CD4-positive, CD25-positive, alpha-beta regulatory T cell (primary cell): ENCODE measurements at regions not wholly inside any gene's neighbourhood (a gene's known extent, or its start where the extent isn't known, plus 50 kb on each side); places are given as distances from the start of the nearest gene placed in this dataset.

Source experiments
- ATAC-seq, 2 donors: fragments of 150-1000 bp; cut with Tn5 transposase; one replicate each; pipeline ENCODE4 v1.10.0; 2021; ENCODE audit warnings: low read depth in 2 of 2, moderate number of reproducible peaks in 2 of 2, moderate library complexity in 1 of 2
- DNase-seq, 3 donors: peaks; one replicate each; pipeline versions ENCODE4 v3.0.0 to v3.0.0-alpha.2; 2012 to 2022; ENCODE audit warnings: mixed read lengths in 1 of 3
- H3K27ac ChIP-seq: one replicate; pipeline ENCODE4 v1.7.0; 2013; ENCODE audit warnings: mild to moderate bottlenecking, low read length; ENCODE audit not compliant: insufficient read depth, poor library complexity, severe bottlenecking
- H3K27me3 ChIP-seq: one replicate; pipeline ENCODE4 v1.7.0; 2013; ENCODE audit warnings: low read length; ENCODE audit not compliant: control insufficient read depth, insufficient read depth
- H3K36me3 ChIP-seq: one replicate; pipeline ENCODE4 v1.7.0; 2013; ENCODE audit warnings: mild to moderate bottlenecking, low read length, moderate library complexity; ENCODE audit not compliant: control insufficient read depth, insufficient read depth
- H3K4me1 ChIP-seq: 2 replicates; pipeline ENCODE4 v1.7.0; 2013; ENCODE audit warnings: mild to moderate bottlenecking, low read length; ENCODE audit not compliant: insufficient read depth, control insufficient read depth, poor library complexity, severe bottlenecking
- H3K4me3 ChIP-seq: one replicate; pipeline ENCODE4 v1.7.0; 2013; ENCODE audit warnings: low read depth, mild to moderate bottlenecking, low read length, moderate library complexity
- H3K9me3 ChIP-seq, 2 experiments: 1 replicate in 1 of 2; 2 replicates in 1 of 2; pipeline ENCODE4 v1.7.0; 2013; ENCODE audit warnings: low read length in 2 of 2, mild to moderate bottlenecking in 1 of 2, moderate library complexity in 1 of 2; ENCODE audit not compliant: control insufficient read depth in 2 of 2
- H3K27ac Mint-ChIP-seq, 3 donors: one replicate each; pipeline ENCODE4 v1.8.0; 2020 to 2022; ENCODE audit warnings: mild to moderate bottlenecking in 3 of 3, mixed read lengths in 3 of 3, moderate library complexity in 2 of 3
- H3K27me3 Mint-ChIP-seq: one replicate; pipeline ENCODE4 v1.8.0; 2022; ENCODE audit warnings: mild to moderate bottlenecking, mixed read lengths
- H3K36me3 Mint-ChIP-seq: one replicate; pipeline ENCODE4 v1.8.0; 2020; ENCODE audit warnings: mixed read lengths
- H3K4me1 Mint-ChIP-seq, 4 donors: one replicate each; pipeline ENCODE4 v1.8.0; 2020 to 2022; ENCODE audit warnings: mixed read lengths in 4 of 4, mild to moderate bottlenecking in 1 of 4
- H3K4me3 Mint-ChIP-seq, 4 donors: one replicate each; pipeline ENCODE4 v1.8.0; 2020 to 2022; ENCODE audit warnings: mild to moderate bottlenecking in 4 of 4, mixed read lengths in 4 of 4, moderate library complexity in 3 of 4
- H3K9me3 Mint-ChIP-seq, 7 donors: one replicate each; pipeline ENCODE4 v1.8.0; 2020 to 2022; ENCODE audit warnings: mixed read lengths in 7 of 7, mild to moderate bottlenecking in 3 of 7, moderate library complexity in 2 of 7

DNA sequence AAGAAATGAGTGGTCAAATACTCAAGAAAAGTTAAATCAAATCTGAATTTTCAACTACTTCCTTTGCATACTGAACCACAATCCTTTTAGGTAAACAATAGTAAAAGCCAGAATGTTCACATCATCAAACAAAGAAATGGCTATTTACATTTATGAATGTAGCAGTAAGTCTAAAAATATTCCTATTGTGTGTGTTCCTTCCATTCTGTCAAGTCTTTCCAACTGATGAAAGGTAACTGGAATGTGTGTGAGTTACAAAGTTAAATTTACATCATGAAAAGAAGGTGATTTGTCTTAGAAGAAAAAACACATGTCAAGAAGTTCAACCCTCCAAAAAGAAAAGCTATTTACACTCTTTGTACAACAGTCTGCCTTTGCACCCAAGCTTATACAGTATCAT lies 203.1 kb downstream of the SIPA1L2 start:
- Histone ChIP-seq H3K9me3 (no peaks in the 10 kb centered on the region), H3K4me3 (no peak overlapping the region), H3K27ac (no peak overlapping the region), H3K36me3 (no peaks in the 10 kb centered on the region), H3K27me3 (no peaks in the 10 kb centered on the region), H3K4me1 (no peaks in the 10 kb centered on the region)
- ATAC-seq = no peak
- H3K9me3 Mint-ChIP-seq = no peaks in the 10 kb centered on the region
- H3K36me3 Mint-ChIP-seq = no peaks in the 10 kb centered on the region
- no peaks in the 10 kb centered on the region for H3K4me1 Mint-ChIP-seq
- H3K27ac Mint-ChIP-seq = no peak overlapping the region
- no peak for DNase-seq
- H3K27me3 Mint-ChIP-seq = peaks cover 5% of the 10 kb centered on the region
- H3K4me3 Mint-ChIP-seq = no peak overlapping the region

DNA sequence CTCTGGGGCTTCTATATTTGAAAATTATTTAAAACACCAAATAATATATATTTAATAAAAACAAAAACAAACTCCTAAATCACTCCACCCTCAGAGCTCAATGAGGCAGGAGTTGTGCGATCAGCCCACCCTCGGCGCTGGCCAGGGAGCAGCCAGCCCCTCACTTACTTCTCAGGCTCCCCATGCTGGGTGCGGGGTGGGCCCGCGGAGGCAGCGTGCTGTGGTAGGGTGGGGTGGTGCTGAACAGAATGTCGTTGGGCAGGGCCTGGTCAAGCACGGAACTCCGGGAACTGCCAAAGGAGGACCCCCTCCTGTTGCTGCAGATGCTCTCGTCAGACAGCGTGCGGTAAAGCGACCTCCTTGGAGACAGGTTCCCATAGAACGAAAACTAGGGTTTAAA lies 204.5 kb downstream of the SIPA1L2 start:
- Histone ChIP-seq H3K27me3 (no peaks in the 10 kb centered on the region), H3K36me3 (no peaks in the 10 kb centered on the region), H3K4me1 (no peaks in the 10 kb centered on the region), H3K9me3 (no peaks in the 10 kb centered on the region), H3K27ac (no peak overlapping the region), H3K4me3 (no peak overlapping the region)
- ATAC-seq (no peak), DNase-seq (no peak)
- H3K36me3 Mint-ChIP-seq = no peaks in the 10 kb centered on the region
- no peak overlapping the region for H3K4me3 Mint-ChIP-seq
- no peaks in the 10 kb centered on the region for H3K27me3 Mint-ChIP-seq
- no peak overlapping the region for H3K27ac Mint-ChIP-seq
- no peaks in the 10 kb centered on the region for H3K4me1 Mint-ChIP-seq
- H3K9me3 Mint-ChIP-seq = no peaks in the 10 kb centered on the region

DNA sequence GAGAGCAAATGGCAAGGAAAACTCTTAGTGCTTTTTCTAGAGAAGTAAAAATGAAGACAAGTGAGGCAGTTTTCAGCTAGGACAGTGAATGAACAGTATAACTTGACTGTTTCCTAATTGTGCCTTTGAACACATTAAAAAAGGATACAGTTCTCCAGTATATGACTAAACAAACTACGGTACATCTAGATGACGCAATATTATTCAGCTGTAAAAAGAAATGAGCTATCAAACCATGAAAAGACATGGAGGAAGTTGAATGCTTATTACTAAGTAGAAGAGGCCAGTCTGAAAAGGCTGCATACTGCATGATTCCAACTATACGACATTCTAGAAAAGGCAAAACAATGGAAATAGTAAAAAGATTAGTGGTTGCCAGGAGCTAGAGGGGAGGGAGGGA lies 206.3 kb downstream of the SIPA1L2 start:
- H3K9me3 Mint-ChIP-seq = no peaks in the 10 kb centered on the region
- ATAC-seq (no peak), DNase-seq (no peak)
- Histone ChIP-seq H3K27ac (no peak overlapping the region), H3K36me3 (no peaks in the 10 kb centered on the region), H3K9me3 (no peaks in the 10 kb centered on the region), H3K4me1 (no peaks in the 10 kb centered on the region), H3K4me3 (no peak overlapping the region), H3K27me3 (no peaks in the 10 kb centered on the region)
- no peaks in the 10 kb centered on the region for H3K36me3 Mint-ChIP-seq
- H3K4me1 Mint-ChIP-seq = no peaks in the 10 kb centered on the region
- H3K4me3 Mint-ChIP-seq = no peak overlapping the region
- H3K27ac Mint-ChIP-seq = no peak overlapping the region
- H3K27me3 Mint-ChIP-seq = no peaks in the 10 kb centered on the region

DNA sequence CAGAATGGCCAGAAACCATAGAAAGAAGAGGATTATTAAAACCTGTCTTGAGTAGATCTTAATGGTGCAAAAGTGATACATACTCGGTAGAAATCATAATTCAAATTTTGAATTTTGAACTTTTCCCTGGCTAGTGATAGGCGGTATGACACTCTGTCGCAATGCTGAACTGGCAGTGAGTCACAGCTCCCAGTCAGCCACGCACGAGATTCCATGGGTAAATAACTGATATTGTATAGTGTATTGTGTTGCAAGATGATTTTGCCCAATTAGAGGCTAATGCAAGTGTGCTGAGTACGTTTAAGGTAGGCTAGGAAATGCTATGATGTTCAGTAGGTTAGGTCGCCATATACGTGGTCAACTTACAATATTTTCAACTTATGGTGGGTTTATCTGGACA lies 207.0 kb downstream of the SIPA1L2 start:
- H3K4me3 Mint-ChIP-seq = no peak overlapping the region
- no peak for ATAC-seq
- Histone ChIP-seq H3K36me3 (no peaks in the 10 kb centered on the region), H3K4me1 (no peaks in the 10 kb centered on the region), H3K27me3 (no peaks in the 10 kb centered on the region), H3K4me3 (no peak overlapping the region), H3K27ac (no peak overlapping the region), H3K9me3 (no peaks in the 10 kb centered on the region)
- H3K4me1 Mint-ChIP-seq = no peaks in the 10 kb centered on the region
- no peak overlapping the region for H3K27ac Mint-ChIP-seq
- DNase-seq = no peak
- no peaks in the 10 kb centered on the region for H3K36me3 Mint-ChIP-seq
- no peaks in the 10 kb centered on the region for H3K9me3 Mint-ChIP-seq
- H3K27me3 Mint-ChIP-seq = no peaks in the 10 kb centered on the region

DNA sequence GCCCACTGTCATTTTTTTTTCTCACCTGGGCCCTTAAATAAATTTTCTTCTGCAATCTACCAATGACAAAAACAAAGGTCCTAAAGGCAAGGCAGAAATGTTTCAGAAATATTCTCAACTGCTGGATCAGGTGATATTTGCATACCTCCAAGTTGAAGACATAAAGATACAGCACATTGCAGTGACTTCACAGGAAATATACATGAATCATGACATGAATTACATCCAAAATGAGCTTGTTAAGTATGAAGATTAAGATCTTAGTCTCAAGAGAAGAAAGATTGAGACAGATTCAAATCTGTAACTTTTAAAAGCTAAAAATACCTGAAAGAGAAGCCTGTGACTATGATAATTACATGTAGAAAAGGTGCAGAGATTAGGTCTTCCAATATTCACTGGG lies 207.8 kb downstream of the SIPA1L2 start:
- Mint-ChIP-seq H3K4me3 (no peak overlapping the region), H3K27ac (no peak overlapping the region), H3K9me3 (no peaks in the 10 kb centered on the region), H3K27me3 (no peaks in the 10 kb centered on the region), H3K36me3 (no peaks in the 10 kb centered on the region), H3K4me1 (no peaks in the 10 kb centered on the region)
- Histone ChIP-seq H3K4me1 (no peaks in the 10 kb centered on the region), H3K27me3 (no peaks in the 10 kb centered on the region), H3K4me3 (no peak overlapping the region), H3K27ac (no peak overlapping the region), H3K9me3 (no peaks in the 10 kb centered on the region), H3K36me3 (no peaks in the 10 kb centered on the region)
- ATAC-seq (no peak), DNase-seq (no peak)

DNA sequence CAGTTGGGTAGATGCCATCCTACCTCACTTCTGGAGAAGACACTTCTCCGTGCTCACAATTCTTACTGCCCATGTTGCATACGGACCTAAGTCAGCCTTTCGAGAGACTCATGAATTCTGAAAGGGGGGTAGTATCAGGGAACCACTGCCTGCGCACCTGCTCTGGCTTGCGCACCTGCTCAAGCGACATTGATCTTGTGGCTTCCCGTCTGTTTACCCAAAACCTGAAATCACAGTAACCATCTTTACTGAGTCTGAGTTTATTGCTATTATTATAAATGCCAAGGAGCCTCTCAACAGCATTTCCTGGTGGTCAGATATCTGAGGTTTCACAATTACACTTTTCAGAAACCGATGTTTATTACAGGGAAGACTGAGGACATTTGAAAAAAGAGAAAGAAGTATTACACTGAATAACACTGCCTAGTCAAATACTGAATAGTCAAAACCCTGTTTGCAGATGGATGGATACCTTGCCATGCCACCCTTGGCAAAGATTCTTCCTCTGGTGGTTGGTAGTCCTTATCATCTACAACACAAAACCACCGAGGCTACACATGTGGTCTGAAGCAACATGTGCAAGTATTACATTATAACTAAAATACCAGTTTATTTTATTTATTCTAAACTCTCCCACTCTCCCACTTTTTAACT lies 208.7 kb downstream of the SIPA1L2 start:
- Mint-ChIP-seq H3K9me3 (no peaks in the 10 kb centered on the region), H3K4me3 (no peak overlapping the region), H3K27ac (no peak overlapping the region), H3K27me3 (no peaks in the 10 kb centered on the region), H3K4me1 (no peaks in the 10 kb centered on the region), H3K36me3 (no peaks in the 10 kb centered on the region)
- H3K27me3 ChIP-seq = no peaks in the 10 kb centered on the region
- H3K27ac ChIP-seq = no peak overlapping the region
- no peak overlapping the region for H3K4me3 ChIP-seq
- no peaks in the 10 kb centered on the region for H3K9me3 ChIP-seq
- DNase-seq = no peak
- no peaks in the 10 kb centered on the region for H3K4me1 ChIP-seq
- no peak for ATAC-seq
- H3K36me3 ChIP-seq = no peaks in the 10 kb centered on the region

DNA sequence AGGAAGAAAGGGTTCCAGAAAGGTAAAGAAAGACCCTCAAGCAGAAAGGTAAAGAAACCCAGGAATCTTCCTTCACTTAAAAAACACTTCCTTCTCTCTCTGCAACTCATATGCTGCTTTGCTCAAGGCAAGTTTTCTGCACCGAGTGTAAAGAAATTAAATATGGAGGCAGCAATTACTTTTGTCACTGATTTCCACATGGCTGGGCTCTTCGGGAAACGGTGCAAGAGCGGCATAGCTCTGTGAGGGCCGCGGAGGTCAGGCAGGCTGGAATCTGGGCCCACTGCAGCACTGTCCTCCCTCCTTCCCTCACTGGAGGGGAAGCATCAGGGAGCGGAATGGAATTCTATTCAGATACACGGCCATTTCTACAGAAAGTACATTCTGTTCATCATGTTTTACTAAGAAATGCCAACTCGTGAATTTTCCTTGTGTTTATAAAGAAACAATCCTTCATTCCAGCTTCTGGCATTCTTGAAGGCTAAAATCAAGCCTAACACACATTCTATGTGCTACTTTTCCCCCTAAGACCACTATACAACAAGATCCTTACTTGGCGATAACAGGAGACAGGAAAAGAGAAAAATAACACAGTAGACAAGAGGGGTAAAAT lies 212.2 kb downstream of the SIPA1L2 start:
- no peak overlapping the region for H3K27ac ChIP-seq
- Mint-ChIP-seq H3K4me1 (peaks cover 0 to 5% (median 0%) of the 10 kb centered on the region in 4 donors), H3K27me3 (no peaks in the 10 kb centered on the region), H3K27ac (no peak overlapping the region), H3K4me3 (no peak overlapping the region), H3K9me3 (no peaks in the 10 kb centered on the region), H3K36me3 (no peaks in the 10 kb centered on the region)
- no peak for DNase-seq
- H3K36me3 ChIP-seq = no peaks in the 10 kb centered on the region
- no peaks in the 10 kb centered on the region for H3K9me3 ChIP-seq
- no peaks in the 10 kb centered on the region for H3K4me1 ChIP-seq
- no peak overlapping the region for H3K4me3 ChIP-seq
- no peak for ATAC-seq
- H3K27me3 ChIP-seq = no peaks in the 10 kb centered on the region

DNA sequence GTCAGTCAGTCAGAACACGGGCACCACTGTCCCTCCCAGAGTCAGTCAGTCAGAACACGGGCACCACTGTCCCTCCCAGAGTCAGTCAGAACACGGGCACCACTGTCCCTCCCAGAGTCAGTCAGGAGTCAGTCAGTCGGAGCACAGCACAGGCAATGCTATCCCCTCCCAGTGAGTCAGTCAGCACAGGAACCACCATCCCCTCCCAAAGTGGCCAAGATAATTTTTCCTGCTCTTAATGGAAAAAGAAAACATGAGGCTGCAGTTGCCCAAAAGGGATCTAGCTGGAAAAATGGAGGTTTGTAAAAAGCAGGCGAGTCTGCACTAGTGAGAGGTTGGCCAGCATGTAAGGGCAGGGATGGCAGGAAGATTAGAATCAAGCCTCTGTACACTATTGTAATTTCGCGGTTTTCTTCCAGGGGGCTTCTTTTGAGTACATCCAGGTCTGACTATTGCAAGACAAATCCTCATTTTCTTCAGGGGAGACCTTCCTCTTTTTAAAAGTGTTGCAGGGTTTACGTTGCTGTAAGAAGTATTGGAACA lies 213.8 kb downstream of the SIPA1L2 start:
- H3K4me1 Mint-ChIP-seq = peaks cover 0 to 5% (median 0%) of the 10 kb centered on the region in 4 donors
- Histone ChIP-seq H3K4me3 (no peak overlapping the region), H3K27ac (no peak overlapping the region), H3K4me1 (no peaks in the 10 kb centered on the region), H3K36me3 (no peaks in the 10 kb centered on the region), H3K9me3 (no peaks in the 10 kb centered on the region), H3K27me3 (no peaks in the 10 kb centered on the region)
- H3K27ac Mint-ChIP-seq = no peak overlapping the region
- ATAC-seq (no peak), DNase-seq (no peak)
- H3K4me3 Mint-ChIP-seq = no peak overlapping the region
- no peaks in the 10 kb centered on the region for H3K9me3 Mint-ChIP-seq
- H3K36me3 Mint-ChIP-seq = no peaks in the 10 kb centered on the region
- no peaks in the 10 kb centered on the region for H3K27me3 Mint-ChIP-seq
